ENCODE measurements at regions not wholly inside any gene's neighbourhood (a gene's known extent, or its start where the extent isn't known, plus 50 kb on each side); places are given as distances from the start of the nearest gene placed in this dataset.

- Mint-ChIP-seq H3K27ac (no peak overlapping the region), H3K4me3 (no peak overlapping the region), H3K4me1 (ENCODE audit: low read depth) (no peaks in the 10 kb centered on the region), H3K27me3 (no peaks in the 10 kb centered on the region), H3K9me3 (peaks cover 15% of the 10 kb centered on the region), H3K36me3 (no peaks in the 10 kb centered on the region)
- ChIA-PET CTCF (no interaction called here), POLR2A (no interaction called here)
- intact Hi-C loops (cut with micrococcal nuclease), result no loop called here
- no peak for DNase-seq
These were observed 384.5 kb upstream of the IL12A start for GRCh38 chr3:159604151-159604581.

- no peak overlapping the region for H3K4me3 Mint-ChIP-seq
- intact Hi-C loops (cut with micrococcal nuclease), result no loop called here
- no peaks in the 10 kb centered on the region for H3K27me3 Mint-ChIP-seq
- peaks cover 6% of the 10 kb centered on the region for H3K9me3 Mint-ChIP-seq
- ChIA-PET CTCF (no interaction called here), POLR2A (no interaction called here)
- H3K4me1 Mint-ChIP-seq (ENCODE audit: low read depth), result no peaks in the 10 kb centered on the region
- H3K36me3 Mint-ChIP-seq, result no peaks in the 10 kb centered on the region
- no peak for DNase-seq
- no peak overlapping the region for H3K27ac Mint-ChIP-seq
These were observed 383.5 kb upstream of the IL12A start for GRCh38 chr3:159605101-159605500.

GRCh38 chr3:159605776-159606175 lies 382.9 kb upstream of the IL12A start:
- Mint-ChIP-seq H3K9me3 (peaks cover 1% of the 10 kb centered on the region), H3K4me3 (no peak overlapping the region), H3K4me1 (ENCODE audit: low read depth) (no peaks in the 10 kb centered on the region), H3K36me3 (no peaks in the 10 kb centered on the region), H3K27ac (no peak overlapping the region), H3K27me3 (no peaks in the 10 kb centered on the region)
- ChIA-PET CTCF (no interaction called here), POLR2A (no interaction called here)
- intact Hi-C loops (cut with micrococcal nuclease), result no loop called here
- no peak for DNase-seq

- no peak for DNase-seq
- Mint-ChIP-seq H3K27me3 (no peaks in the 10 kb centered on the region), H3K9me3 (no peaks in the 10 kb centered on the region), H3K4me1 (ENCODE audit: low read depth) (no peaks in the 10 kb centered on the region), H3K4me3 (no peak overlapping the region), H3K27ac (no peak overlapping the region), H3K36me3 (no peaks in the 10 kb centered on the region)
- intact Hi-C loops (cut with micrococcal nuclease), result no loop called here
- ChIA-PET POLR2A (no interaction called here), CTCF (no interaction called here)
These were observed 380.8 kb upstream of the IL12A start for GRCh38 chr3:159607856-159608255.

- no peak for DNase-seq
- Mint-ChIP-seq H3K9me3 (no peaks in the 10 kb centered on the region), H3K4me1 (ENCODE audit: low read depth) (no peaks in the 10 kb centered on the region), H3K4me3 (no peak overlapping the region), H3K27ac (no peak overlapping the region), H3K27me3 (no peaks in the 10 kb centered on the region), H3K36me3 (no peaks in the 10 kb centered on the region)
- intact Hi-C loops (cut with micrococcal nuclease), result no loop called here
- POLR2A ChIA-PET, result no interaction called here
- CTCF ChIA-PET, result no interaction called here
These were observed 380.3 kb upstream of the IL12A start for GRCh38 chr3:159608311-159608710.

GRCh38 chr3:159609625-159610024 lies 379.0 kb upstream of the IL12A start:
- no peak overlapping the region for H3K4me3 Mint-ChIP-seq
- ChIA-PET POLR2A (no interaction called here), CTCF (no interaction called here)
- no peaks in the 10 kb centered on the region for H3K9me3 Mint-ChIP-seq
- no peak for DNase-seq
- H3K27me3 Mint-ChIP-seq, result no peaks in the 10 kb centered on the region
- H3K27ac Mint-ChIP-seq, result no peak overlapping the region
- intact Hi-C loops (cut with micrococcal nuclease), result no loop called here
- no peaks in the 10 kb centered on the region for H3K4me1 Mint-ChIP-seq (ENCODE audit: low read depth)
- H3K36me3 Mint-ChIP-seq, result no peaks in the 10 kb centered on the region

GRCh38 chr3:159616234-159616825 lies 372.3 kb upstream of the IL12A start:
- Mint-ChIP-seq H3K4me1 (ENCODE audit: low read depth) (no peaks in the 10 kb centered on the region), H3K27me3 (no peaks in the 10 kb centered on the region), H3K36me3 (no peaks in the 10 kb centered on the region), H3K27ac (no peak overlapping the region), H3K9me3 (no peaks in the 10 kb centered on the region), H3K4me3 (no peak overlapping the region)
- ChIA-PET CTCF (no interaction called here), POLR2A (no interaction called here)
- DNase-seq, result no peak
- intact Hi-C loops (cut with micrococcal nuclease), result no loop called here

- ChIA-PET CTCF (no interaction called here), POLR2A (no interaction called here)
- Mint-ChIP-seq H3K9me3 (no peaks in the 10 kb centered on the region), H3K27me3 (no peaks in the 10 kb centered on the region), H3K4me3 (no peak overlapping the region), H3K27ac (no peak overlapping the region), H3K36me3 (no peaks in the 10 kb centered on the region), H3K4me1 (ENCODE audit: low read depth) (no peaks in the 10 kb centered on the region)
- no peak for DNase-seq
- intact Hi-C loops (cut with micrococcal nuclease), result no loop called here
These were observed 369.2 kb upstream of the IL12A start for GRCh38 chr3:159619341-159619885.

- ChIA-PET CTCF (no interaction called here), POLR2A (no interaction called here)
- no peak overlapping the region for H3K4me3 Mint-ChIP-seq
- no peaks in the 10 kb centered on the region for H3K4me1 Mint-ChIP-seq (ENCODE audit: low read depth)
- no peaks in the 10 kb centered on the region for H3K9me3 Mint-ChIP-seq
- H3K27me3 Mint-ChIP-seq, result no peaks in the 10 kb centered on the region
- DNase-seq, result no peak
- intact Hi-C loops (cut with micrococcal nuclease), result no loop called here
- no peak overlapping the region for H3K27ac Mint-ChIP-seq
- H3K36me3 Mint-ChIP-seq, result no peaks in the 10 kb centered on the region
These were observed 368.4 kb upstream of the IL12A start for GRCh38 chr3:159620281-159620680.

GRCh38 chr3:159620873-159621272 lies 367.8 kb upstream of the IL12A start:
- Mint-ChIP-seq H3K9me3 (no peaks in the 10 kb centered on the region), H3K4me1 (ENCODE audit: low read depth) (no peaks in the 10 kb centered on the region), H3K36me3 (no peaks in the 10 kb centered on the region), H3K4me3 (no peak overlapping the region), H3K27ac (no peak overlapping the region), H3K27me3 (no peaks in the 10 kb centered on the region)
- intact Hi-C loops (cut with micrococcal nuclease), result no loop called here
- POLR2A ChIA-PET, result no interaction called here
- CTCF ChIA-PET, result no interaction called here
- no peak for DNase-seq

GRCh38 chr3:159624616-159625015 lies 364.0 kb upstream of the IL12A start:
- no peak for DNase-seq
- Mint-ChIP-seq H3K4me1 (ENCODE audit: low read depth) (no peaks in the 10 kb centered on the region), H3K27ac (no peak overlapping the region), H3K4me3 (no peak overlapping the region), H3K9me3 (peaks cover 2% of the 10 kb centered on the region), H3K27me3 (peaks cover 3% of the 10 kb centered on the region), H3K36me3 (no peaks in the 10 kb centered on the region)
- intact Hi-C loops (cut with micrococcal nuclease), result no loop called here
- CTCF ChIA-PET, result no interaction called here
- POLR2A ChIA-PET, result no interaction called here

- H3K27ac Mint-ChIP-seq, result no peak overlapping the region
- H3K4me3 Mint-ChIP-seq, result no peak overlapping the region
- no peaks in the 10 kb centered on the region for H3K4me1 Mint-ChIP-seq (ENCODE audit: low read depth)
- no peak for DNase-seq
- peaks cover 2% of the 10 kb centered on the region for H3K9me3 Mint-ChIP-seq
- intact Hi-C loops (cut with micrococcal nuclease), result no loop called here
- H3K27me3 Mint-ChIP-seq, result peaks cover 3% of the 10 kb centered on the region
- POLR2A ChIA-PET, result no interaction called here
- CTCF ChIA-PET, result no interaction called here
- no peaks in the 10 kb centered on the region for H3K36me3 Mint-ChIP-seq
These were observed 363.0 kb upstream of the IL12A start for GRCh38 chr3:159625594-159625993.

GRCh38 chr3:159626598-159626997 lies 362.0 kb upstream of the IL12A start:
- Mint-ChIP-seq H3K9me3 (peaks cover 2% of the 10 kb centered on the region), H3K27me3 (peaks cover 3% of the 10 kb centered on the region), H3K4me1 (ENCODE audit: low read depth) (no peaks in the 10 kb centered on the region), H3K27ac (no peak overlapping the region), H3K36me3 (no peaks in the 10 kb centered on the region), H3K4me3 (no peak overlapping the region)
- no peak for DNase-seq
- intact Hi-C loops (cut with micrococcal nuclease), result no loop called here
- CTCF ChIA-PET, result no interaction called here
- POLR2A ChIA-PET, result no interaction called here

- CTCF ChIA-PET, result no interaction called here
- no peaks in the 10 kb centered on the region for H3K4me1 Mint-ChIP-seq (ENCODE audit: low read depth)
- no peak for DNase-seq
- H3K9me3 Mint-ChIP-seq, result peaks cover 2% of the 10 kb centered on the region
- intact Hi-C loops (cut with micrococcal nuclease), result no loop called here
- peaks cover 3% of the 10 kb centered on the region for H3K27me3 Mint-ChIP-seq
- H3K4me3 Mint-ChIP-seq, result no peak overlapping the region
- no peak overlapping the region for H3K27ac Mint-ChIP-seq
- no peaks in the 10 kb centered on the region for H3K36me3 Mint-ChIP-seq
- POLR2A ChIA-PET, result no interaction called here
These were observed 361.4 kb upstream of the IL12A start for GRCh38 chr3:159627229-159627628.

All from activated CD4-positive, alpha-beta memory T cell treated with anti-CD3 and anti-CD28 coated beads for 36 hours (primary cell).